T-cell (primary cell): ENCODE measurements at regions not wholly inside any gene's neighbourhood (a gene's known extent, or its start where the extent isn't known, plus 50 kb on each side); places are given as distances from the start of the nearest gene placed in this dataset.

Source experiments
- ATAC-seq, 4 experiments: fragments of 200-7000 bp in 3 of 4; fragments of 150-1000 bp in 1 of 4; cut with Tn5 transposase; replicated peaks in 1 of 4; 1 replicate in 3 of 4; 2 replicates in 1 of 4; pipeline ENCODE4 v1.10.0; 2021; ENCODE audit warnings: moderate library complexity in 3 of 4, mild to moderate bottlenecking in 2 of 4, moderate number of reproducible peaks in 1 of 4
- CTCF ChIA-PET, 2 donors: fragments of 300-600 bp; sonication (Branson Sonifier 250); formaldehyde crosslinking; loops; one replicate each; lab custom pipeline; 2022; ENCODE audit warnings: antibody characterized with exemption in 2 of 2; lab: Charles Lee
- POLR2A ChIA-PET, 2 donors: fragments of 300-600 bp; sonication (Branson Sonifier 250); formaldehyde crosslinking; loops; one replicate each; lab custom pipeline; 2022; ENCODE audit warnings: antibody characterized with exemption in 2 of 2; lab: Charles Lee
- DNase-seq, 35 experiments: peaks; one replicate each; pipeline versions ENCODE4 v3.0.0 to v3.0.0-alpha.2; 2013 to 2023
- H3K27ac ChIP-seq: one replicate; pipeline ENCODE4 v1.5.1; 2013; ENCODE audit warnings: low read length
- H3K27me3 ChIP-seq, 2 experiments: replicated peaks in 1 of 2; 1 replicate in 1 of 2; 2 replicates in 1 of 2; pipeline versions ENCODE4 v1.6.1 to v1.7.0; 2013; ENCODE audit warnings: low read length in 1 of 2, mixed read lengths in 1 of 2; ENCODE audit not compliant: control insufficient read depth in 2 of 2, insufficient read depth in 2 of 2; ENCODE audit errors: extremely low read depth in 1 of 2
- H3K36me3 ChIP-seq, 2 donors: 1 replicate in 1 of 2; 2 replicates in 1 of 2; pipeline versions ENCODE4 v1.6.1 to v1.7.0; 2013; ENCODE audit warnings: low read length in 1 of 2; ENCODE audit not compliant: control insufficient read depth in 2 of 2, insufficient read depth in 1 of 2; ENCODE audit errors: extremely low read depth in 1 of 2
- H3K4me1 ChIP-seq, 2 experiments: 1 replicate in 1 of 2; 2 replicates in 1 of 2; pipeline versions ENCODE4 v1.6.1 to v1.7.0; 2013; ENCODE audit warnings: low read length in 2 of 2, mixed read lengths in 1 of 2; ENCODE audit not compliant: insufficient read depth in 2 of 2, control insufficient read depth in 1 of 2; ENCODE audit errors: extremely low read depth in 1 of 2
- H3K4me3 ChIP-seq, 2 donors: 1 replicate in 1 of 2; 2 replicates in 1 of 2; pipeline versions ENCODE4 v1.5.1 to v1.7.0; 2013; ENCODE audit warnings: mild to moderate bottlenecking in 2 of 2, low read length in 1 of 2, moderate library complexity in 1 of 2; ENCODE audit not compliant: control insufficient read depth in 1 of 2; ENCODE audit errors: extremely low read depth in 1 of 2
- H3K9me3 ChIP-seq: 2 replicates; pipeline ENCODE4 v1.7.0; 2013
- H3K27ac Mint-ChIP-seq, 2 donors: one replicate each; pipeline ENCODE4 v1.8.0; 2020 to 2021; ENCODE audit warnings: mild to moderate bottlenecking in 2 of 2, mixed read lengths in 2 of 2
- H3K27me3 Mint-ChIP-seq, 2 donors: one replicate each; pipeline ENCODE4 v1.8.0; 2021 to 2022; ENCODE audit warnings: mixed read lengths in 2 of 2
- H3K36me3 Mint-ChIP-seq: one replicate; pipeline ENCODE4 v1.8.0; 2021; ENCODE audit warnings: mixed read lengths
- H3K4me1 Mint-ChIP-seq, 3 donors: one replicate each; pipeline ENCODE4 v1.8.0; 2020 to 2022; ENCODE audit warnings: mixed read lengths in 3 of 3, mild to moderate bottlenecking in 1 of 3
- H3K4me3 Mint-ChIP-seq, 3 donors: one replicate each; pipeline ENCODE4 v1.8.0; 2020 to 2022; ENCODE audit warnings: mild to moderate bottlenecking in 3 of 3, mixed read lengths in 3 of 3, moderate library complexity in 3 of 3
- H3K9me3 Mint-ChIP-seq, 3 donors: one replicate each; pipeline ENCODE4 v1.8.0; 2020 to 2022; ENCODE audit warnings: mixed read lengths in 3 of 3
- WGBS: methylation state at CpG from one replicate; pipeline ENCODE4 v1.1.5; 2013; ENCODE audit warnings: missing lambda C conversion rate; ENCODE audit not compliant: insufficient coverage; 5-methylcytosine and 5-hydroxymethylcytosine counted together

DNA sequence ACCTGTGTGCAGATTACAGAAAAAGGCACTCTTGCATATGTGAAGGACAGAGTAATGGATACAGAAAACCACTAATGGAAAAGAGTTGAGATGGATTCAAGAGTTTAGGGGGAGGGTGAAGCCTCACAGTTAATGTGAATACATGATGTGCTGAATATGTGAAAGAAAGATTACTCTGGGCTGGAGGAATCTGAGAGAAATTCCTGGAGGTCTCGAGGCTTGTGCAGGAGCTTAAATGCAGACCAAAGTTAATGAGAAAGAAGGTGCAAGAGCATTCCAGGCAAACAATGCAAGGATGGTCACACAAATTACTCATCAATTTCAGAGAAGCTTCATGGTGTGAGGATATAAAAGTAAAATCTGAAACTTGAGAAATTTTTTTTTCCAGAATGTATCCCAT, 768.8 kb downstream of the STPG2 start:
- no peak overlapping the region for H3K4me3 Mint-ChIP-seq
- no peaks in the 10 kb centered on the region for H3K36me3 ChIP-seq
- H3K9me3 ChIP-seq, result no peaks in the 10 kb centered on the region
- no peaks in the 10 kb centered on the region for H3K27me3 Mint-ChIP-seq
- ChIA-PET CTCF (no interaction called here), POLR2A (no interaction called here)
- ATAC-seq, result no peak
- no peak overlapping the region for H3K4me3 ChIP-seq
- H3K27ac Mint-ChIP-seq, result no peak overlapping the region
- no peaks in the 10 kb centered on the region for H3K4me1 ChIP-seq
- no CpG with 5 or more reads among the region's 1 CpG for WGBS
- no peak for DNase-seq
- peaks cover 6 to 27% (median 12%) of the 10 kb centered on the region in 3 donors for H3K9me3 Mint-ChIP-seq
- H3K36me3 Mint-ChIP-seq, result no peaks in the 10 kb centered on the region
- no peak overlapping the region for H3K27ac ChIP-seq
- no peaks in the 10 kb centered on the region for H3K27me3 ChIP-seq
- no peaks in the 10 kb centered on the region for H3K4me1 Mint-ChIP-seq

DNA sequence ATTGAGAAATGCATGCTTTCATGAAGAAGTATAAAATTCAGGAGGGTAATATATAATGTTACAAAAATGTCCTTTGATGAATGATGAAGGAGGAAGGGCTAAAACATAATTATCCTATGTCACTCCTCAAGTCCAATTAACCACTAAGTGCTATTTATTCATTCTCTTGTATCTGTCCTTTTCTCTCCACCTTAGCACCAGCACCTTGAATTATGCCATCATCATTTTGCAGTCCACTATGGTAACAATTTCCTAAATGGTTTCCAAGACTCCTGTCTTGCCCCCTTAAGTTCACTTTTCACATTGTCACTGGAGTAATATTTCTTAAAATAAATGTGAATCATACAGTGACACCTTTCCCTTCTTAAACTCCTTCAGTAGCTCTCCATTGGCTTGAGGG, 756.3 kb downstream of the STPG2 start:
- Histone ChIP-seq H3K27ac (no peak overlapping the region), H3K4me1 (no peaks in the 10 kb centered on the region), H3K4me3 (no peak overlapping the region), H3K36me3 (no peaks in the 10 kb centered on the region), H3K27me3 (no peaks in the 10 kb centered on the region), H3K9me3 (no peaks in the 10 kb centered on the region)
- no peaks in the 10 kb centered on the region for H3K36me3 Mint-ChIP-seq
- peaks cover 6 to 12% (median 11%) of the 10 kb centered on the region in 3 donors for H3K9me3 Mint-ChIP-seq
- no peaks in the 10 kb centered on the region for H3K27me3 Mint-ChIP-seq
- DNase-seq (no peak), ATAC-seq (no peak)
- no peak overlapping the region for H3K4me3 Mint-ChIP-seq
- POLR2A ChIA-PET, result no interaction called here
- H3K27ac Mint-ChIP-seq, result no peak overlapping the region
- no peaks in the 10 kb centered on the region for H3K4me1 Mint-ChIP-seq
- CTCF ChIA-PET, result no interaction called here

DNA sequence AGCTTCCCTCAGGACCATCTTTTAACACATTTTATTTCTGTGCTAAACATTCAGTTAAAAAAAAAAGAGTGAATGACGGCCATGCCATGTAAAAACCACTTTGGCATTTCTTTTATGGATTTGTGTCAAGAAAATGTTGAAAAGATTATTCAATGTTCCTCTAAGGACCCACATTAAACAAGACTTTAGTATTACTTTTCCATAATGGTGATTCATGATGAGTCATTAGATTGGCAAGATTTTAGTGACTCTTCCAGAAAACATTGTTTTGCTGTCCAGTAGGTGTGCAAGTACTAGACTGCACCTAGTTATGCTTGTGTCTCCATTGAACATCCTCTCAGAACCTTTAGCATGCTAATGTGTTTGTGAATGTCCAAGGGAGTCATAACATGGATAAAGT, 748.6 kb downstream of the STPG2 start:
- Histone ChIP-seq H3K9me3 (no peaks in the 10 kb centered on the region), H3K36me3 (no peaks in the 10 kb centered on the region), H3K4me1 (no peaks in the 10 kb centered on the region), H3K27ac (no peak overlapping the region), H3K27me3 (no peaks in the 10 kb centered on the region), H3K4me3 (no peak overlapping the region)
- DNase-seq (no peak), ATAC-seq (no peak)
- H3K27ac Mint-ChIP-seq, result no peak overlapping the region
- CTCF ChIA-PET, result no interaction called here
- H3K4me1 Mint-ChIP-seq, result no peaks in the 10 kb centered on the region
- POLR2A ChIA-PET, result no interaction called here
- no CpG with 5 or more reads among the region's 1 CpG for WGBS
- peaks cover 7 to 8% (median 8%) of the 10 kb centered on the region in 3 donors for H3K9me3 Mint-ChIP-seq
- no peak overlapping the region for H3K4me3 Mint-ChIP-seq
- H3K27me3 Mint-ChIP-seq, result no peaks in the 10 kb centered on the region
- no peaks in the 10 kb centered on the region for H3K36me3 Mint-ChIP-seq

GRCh38 chr4:97396097-97396496, 747.2 kb downstream of the STPG2 start:
- Mint-ChIP-seq H3K36me3 (no peaks in the 10 kb centered on the region), H3K27ac (no peak overlapping the region), H3K4me3 (no peak overlapping the region), H3K4me1 (no peaks in the 10 kb centered on the region), H3K9me3 (peaks cover 14 to 19% (median 18%) of the 10 kb centered on the region in 3 donors), H3K27me3 (no peaks in the 10 kb centered on the region)
- ATAC-seq, result no peak
- Histone ChIP-seq H3K4me1 (no peaks in the 10 kb centered on the region), H3K36me3 (no peaks in the 10 kb centered on the region), H3K9me3 (no peaks in the 10 kb centered on the region), H3K4me3 (no peak overlapping the region), H3K27me3 (no peaks in the 10 kb centered on the region), H3K27ac (no peak overlapping the region)
- no peak for DNase-seq
- CTCF ChIA-PET, result no interaction called here
- WGBS, result 60% methylated on average over 1 of the region's 3 CpGs
- POLR2A ChIA-PET, result no interaction called here

DNA sequence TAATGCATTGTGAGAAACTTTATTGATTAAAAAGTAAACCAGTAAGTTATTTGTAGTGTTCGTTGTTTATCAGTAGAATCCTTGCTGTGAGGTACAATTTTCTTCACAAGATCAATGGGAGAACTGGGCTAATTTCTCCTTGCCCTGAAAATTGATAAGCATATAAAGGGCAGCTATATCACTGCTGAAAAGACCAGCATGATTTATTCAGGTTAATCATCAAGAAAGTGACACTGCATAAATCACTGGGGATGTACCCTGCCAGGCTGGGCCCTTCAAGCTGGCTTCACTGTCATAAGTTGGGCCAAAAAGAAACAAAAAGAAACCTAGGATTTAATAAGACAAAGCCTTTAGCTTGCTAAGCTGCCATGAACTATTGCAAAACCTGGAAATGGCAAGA, 746.7 kb downstream of the STPG2 start:
- ChIA-PET CTCF (no interaction called here), POLR2A (no interaction called here)
- DNase-seq, result no peak
- Histone ChIP-seq H3K9me3 (no peaks in the 10 kb centered on the region), H3K4me1 (no peaks in the 10 kb centered on the region), H3K36me3 (no peaks in the 10 kb centered on the region), H3K4me3 (no peak overlapping the region), H3K27ac (no peak overlapping the region), H3K27me3 (no peaks in the 10 kb centered on the region)
- no peaks in the 10 kb centered on the region for H3K36me3 Mint-ChIP-seq
- no peak overlapping the region for H3K27ac Mint-ChIP-seq
- no peaks in the 10 kb centered on the region for H3K27me3 Mint-ChIP-seq
- no peak overlapping the region for H3K4me3 Mint-ChIP-seq
- ATAC-seq, result no peak
- peaks cover 14 to 20% (median 20%) of the 10 kb centered on the region in 3 donors for H3K9me3 Mint-ChIP-seq
- no CpG with 5 or more reads among the region's 1 CpG for WGBS
- no peaks in the 10 kb centered on the region for H3K4me1 Mint-ChIP-seq

DNA sequence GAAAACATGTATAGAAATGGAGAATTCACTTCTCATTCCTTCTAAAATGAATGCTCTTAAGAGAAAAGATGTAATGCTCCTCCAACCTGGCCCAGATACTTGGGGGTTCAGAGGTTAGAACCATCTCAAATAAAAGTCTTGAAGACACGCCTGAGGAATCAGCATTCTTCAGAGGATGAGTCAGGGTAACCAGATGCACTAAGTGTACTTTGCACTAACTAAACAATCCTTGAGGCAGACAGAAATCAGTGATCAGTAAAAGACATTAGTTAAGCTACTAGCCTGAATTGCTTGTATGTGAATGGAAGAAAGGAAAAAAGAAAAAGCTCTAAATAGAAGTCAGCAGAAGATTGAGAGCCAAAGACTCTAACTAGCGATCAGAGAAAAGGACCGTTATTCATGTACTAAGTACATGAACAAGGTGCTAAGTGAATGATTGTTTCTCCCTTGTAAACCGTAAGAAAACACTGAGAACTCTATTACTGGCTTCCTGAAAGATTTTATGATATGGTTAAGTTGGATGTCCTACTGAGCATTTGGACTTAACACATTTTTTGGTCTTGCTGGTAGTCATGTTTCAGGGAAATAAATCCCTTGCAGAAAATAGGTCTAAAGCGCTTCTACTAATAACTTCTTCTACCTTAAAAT, 738.3 kb downstream of the STPG2 start:
- H3K27ac ChIP-seq, result no peak overlapping the region
- POLR2A ChIA-PET, result no interaction called here
- H3K9me3 Mint-ChIP-seq, result peaks cover 10 to 31% (median 30%) of the 10 kb centered on the region in 3 donors
- no peak overlapping the region for H3K27ac Mint-ChIP-seq
- CTCF ChIA-PET, result no interaction called here
- DNase-seq (no peak), ATAC-seq (no peak)
- H3K36me3 ChIP-seq, result no peaks in the 10 kb centered on the region
- H3K4me3 Mint-ChIP-seq, result no peak overlapping the region
- H3K9me3 ChIP-seq, result peaks cover 2% of the 10 kb centered on the region
- no peaks in the 10 kb centered on the region for H3K4me1 Mint-ChIP-seq
- H3K4me1 ChIP-seq, result no peaks in the 10 kb centered on the region
- H3K27me3 ChIP-seq, result no peaks in the 10 kb centered on the region
- no peaks in the 10 kb centered on the region for H3K36me3 Mint-ChIP-seq
- no CpG with 5 or more reads among the region's 5 CpGs for WGBS
- H3K27me3 Mint-ChIP-seq, result no peaks in the 10 kb centered on the region
- H3K4me3 ChIP-seq, result no peak overlapping the region

- no peak overlapping the region for H3K27ac Mint-ChIP-seq
- H3K36me3 Mint-ChIP-seq, result no peaks in the 10 kb centered on the region
- H3K4me1 Mint-ChIP-seq, result no peaks in the 10 kb centered on the region
- DNase-seq (no peak), ATAC-seq (no peak)
- Histone ChIP-seq H3K36me3 (no peaks in the 10 kb centered on the region), H3K27ac (no peak overlapping the region), H3K4me1 (no peaks in the 10 kb centered on the region), H3K9me3 (peaks cover 2% of the 10 kb centered on the region), H3K4me3 (no peak overlapping the region), H3K27me3 (no peaks in the 10 kb centered on the region)
- ChIA-PET POLR2A (no interaction called here), CTCF (interaction anchor here in 1 of 2 donors (0.6 kb wide), 2 partner anchors 138 to 1616 kb away, joined by 3 read pairs; no protein-coding TSS in a partner anchor)
- H3K27me3 Mint-ChIP-seq, result no peaks in the 10 kb centered on the region
- peaks cover 6 to 14% (median 9%) of the 10 kb centered on the region in 3 donors for H3K9me3 Mint-ChIP-seq
- 100% methylated on average over 1 of the region's 3 CpGs for WGBS
- no peak overlapping the region for H3K4me3 Mint-ChIP-seq
Measured at GRCh38 chr4:97411356-97411755, 731.9 kb downstream of the STPG2 start.
